IPS-20b (cell line): ENCODE measurements at regions not wholly inside any gene's neighbourhood (a gene's known extent, or its start where the extent isn't known, plus 50 kb on each side); places are given as distances from the start of the nearest gene placed in this dataset.
"Not testable (repeated sequence)": the region's sequence is repeated elsewhere in the genome, so short reads cannot be mapped to it uniquely, and the experiment has no call there.

Source experiments
- H3K27ac ChIP-seq: one replicate; pipeline ENCODE4 v1.5.1; 2013; ENCODE audit warnings: low read length
- H3K27me3 ChIP-seq: 2 replicates; pipeline ENCODE4 v1.6.1; 2013; ENCODE audit warnings: mild to moderate bottlenecking, low read length, inconsistent platforms; ENCODE audit not compliant: insufficient read depth
- H3K36me3 ChIP-seq: 2 replicates; pipeline ENCODE4 v1.6.1; 2013; ENCODE audit warnings: low read depth, mild to moderate bottlenecking, inconsistent platforms, low read length, moderate library complexity; ENCODE audit not compliant: insufficient read depth
- H3K4me1 ChIP-seq: 2 replicates; pipeline ENCODE4 v1.6.1; 2013; ENCODE audit warnings: mild to moderate bottlenecking, control low read depth, inconsistent platforms, low read length, moderate library complexity; ENCODE audit not compliant: insufficient read depth
- H3K4me3 ChIP-seq: 2 replicates; pipeline ENCODE4 v1.5.1; 2013; ENCODE audit warnings: mild to moderate bottlenecking, low read length, inconsistent platforms
- H3K9ac ChIP-seq: 2 replicates; pipeline ENCODE4 v1.6.1; 2013; ENCODE audit warnings: low read depth, mild to moderate bottlenecking, inconsistent platforms, low read length, moderate library complexity
- H3K9me3 ChIP-seq: 2 replicates; pipeline ENCODE4 v1.6.1; 2013; ENCODE audit warnings: mild to moderate bottlenecking, low read depth, low read length, inconsistent platforms; ENCODE audit not compliant: insufficient read depth

DNA sequence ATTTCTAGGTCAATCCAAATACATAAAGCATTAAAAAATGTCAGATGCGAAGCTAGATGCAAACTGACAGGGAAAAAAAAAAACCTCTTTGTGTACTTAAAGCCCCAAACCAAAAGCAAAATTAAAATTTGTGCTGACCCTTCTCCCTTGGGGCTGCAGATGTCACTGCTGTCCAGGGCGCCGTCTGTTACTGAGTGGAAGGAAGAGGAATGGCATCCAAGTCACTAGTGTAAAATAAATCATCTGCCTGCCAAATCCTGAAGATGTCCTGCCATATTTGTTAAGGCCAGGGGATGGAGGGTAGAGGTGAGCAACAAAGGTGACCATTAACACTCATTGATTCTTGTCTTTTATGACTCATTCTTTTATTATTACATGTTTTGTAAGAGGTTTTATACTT is 233.2 kb upstream of the VKORC1L1 start:
- not testable (repeated sequence) for H3K4me1 ChIP-seq, H3K27me3 ChIP-seq, H3K9me3 ChIP-seq, H3K36me3 ChIP-seq, H3K9ac ChIP-seq, H3K4me3 ChIP-seq, H3K27ac ChIP-seq

DNA sequence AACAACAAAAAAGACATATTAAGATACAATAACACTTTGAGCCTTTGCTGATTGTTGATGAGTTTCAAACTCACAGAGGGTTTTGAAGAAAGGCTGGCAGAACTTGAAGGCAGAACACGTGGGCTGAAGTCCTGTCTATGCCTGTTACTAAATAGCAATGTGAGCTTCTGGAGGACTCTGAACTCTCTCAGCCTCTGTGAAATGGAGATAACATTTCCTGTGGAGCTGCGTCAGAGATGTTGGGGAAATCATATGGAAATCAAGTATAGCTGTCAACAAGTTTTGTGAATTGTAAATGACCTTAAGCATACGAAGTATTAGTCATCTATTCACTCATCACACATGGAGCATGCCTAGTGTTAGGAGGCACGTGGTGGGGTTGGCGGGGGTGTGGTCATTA is 229.4 kb upstream of the VKORC1L1 start:
- H3K36me3 ChIP-seq, H3K27me3 ChIP-seq, H3K4me1 ChIP-seq, H3K4me3 ChIP-seq, H3K27ac ChIP-seq, H3K9ac ChIP-seq, H3K9me3 ChIP-seq: not testable (repeated sequence)

GRCh38 chr7:65647153-65647964 is 225.5 kb upstream of the VKORC1L1 start:
- H3K4me3 ChIP-seq, H3K4me1 ChIP-seq, H3K27ac ChIP-seq, H3K9ac ChIP-seq, H3K36me3 ChIP-seq, H3K27me3 ChIP-seq, H3K9me3 ChIP-seq: not testable (repeated sequence)

GRCh38 chr7:65651174-65651573 is 221.7 kb upstream of the VKORC1L1 start:
- H3K36me3 ChIP-seq, H3K27ac ChIP-seq, H3K27me3 ChIP-seq, H3K4me3 ChIP-seq, H3K9ac ChIP-seq, H3K4me1 ChIP-seq, H3K9me3 ChIP-seq: not testable (repeated sequence)

- H3K36me3 ChIP-seq, result not testable (repeated sequence)
Observed at GRCh38 chr7:65651826-65652592, 220.9 kb upstream of the VKORC1L1 start.

GRCh38 chr7:65652669-65653068 is 220.2 kb upstream of the VKORC1L1 start:
- not testable (repeated sequence) for H3K27me3 ChIP-seq, H3K9ac ChIP-seq, H3K9me3 ChIP-seq, H3K4me3 ChIP-seq, H3K27ac ChIP-seq, H3K36me3 ChIP-seq, H3K4me1 ChIP-seq

More at GRCh38 chr7:65651826-65652592, 220.9 kb upstream of the VKORC1L1 start:
- not testable (repeated sequence) for H3K4me3 ChIP-seq, H3K9me3 ChIP-seq, H3K4me1 ChIP-seq, H3K27me3 ChIP-seq, H3K27ac ChIP-seq, H3K9ac ChIP-seq

DNA sequence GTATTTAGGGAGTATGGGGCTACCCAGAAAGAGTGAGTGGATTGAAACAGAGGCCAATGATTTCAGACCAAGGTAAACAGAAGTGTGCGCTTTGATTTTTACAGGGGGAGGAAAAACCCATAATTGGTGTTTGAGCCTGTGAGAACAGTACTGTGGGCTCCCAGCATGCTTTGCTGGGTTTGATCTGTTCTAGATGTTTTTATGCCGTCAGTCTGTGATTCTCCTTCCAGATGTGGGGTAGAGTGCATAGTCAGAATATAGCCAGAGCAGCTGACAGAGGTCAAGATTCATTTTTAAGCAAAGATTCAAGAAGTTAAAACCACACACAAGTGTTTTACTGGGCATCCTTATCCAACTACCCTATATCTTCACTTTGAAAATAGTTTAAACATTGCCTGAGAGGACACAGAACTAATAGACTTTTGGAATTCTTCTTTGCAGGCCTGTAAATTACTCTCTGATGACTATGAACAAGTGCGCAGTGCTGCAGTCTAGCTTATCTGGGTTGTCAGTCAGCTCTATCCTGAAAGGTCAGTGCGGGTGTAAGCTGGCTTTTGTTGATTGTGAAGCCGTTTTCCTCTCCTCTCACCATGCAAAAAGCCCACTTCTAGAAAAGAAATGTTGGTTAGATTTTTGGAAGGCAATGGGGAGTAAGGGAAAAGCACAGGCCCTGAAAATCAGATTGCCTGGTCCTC is 216.2 kb upstream of the VKORC1L1 start:
- not testable (repeated sequence) for H3K27ac ChIP-seq, H3K4me3 ChIP-seq, H3K4me1 ChIP-seq

GRCh38 chr7:65683362-65683761 is 189.5 kb upstream of the VKORC1L1 start:
- H3K9ac ChIP-seq, H3K27me3 ChIP-seq, H3K9me3 ChIP-seq, H3K4me1 ChIP-seq, H3K36me3 ChIP-seq, H3K27ac ChIP-seq, H3K4me3 ChIP-seq: not testable (repeated sequence)

More for the DNA sequence above, 216.2 kb upstream of the VKORC1L1 start:
- not testable (repeated sequence) for H3K9ac ChIP-seq, H3K36me3 ChIP-seq, H3K9me3 ChIP-seq, H3K27me3 ChIP-seq

DNA sequence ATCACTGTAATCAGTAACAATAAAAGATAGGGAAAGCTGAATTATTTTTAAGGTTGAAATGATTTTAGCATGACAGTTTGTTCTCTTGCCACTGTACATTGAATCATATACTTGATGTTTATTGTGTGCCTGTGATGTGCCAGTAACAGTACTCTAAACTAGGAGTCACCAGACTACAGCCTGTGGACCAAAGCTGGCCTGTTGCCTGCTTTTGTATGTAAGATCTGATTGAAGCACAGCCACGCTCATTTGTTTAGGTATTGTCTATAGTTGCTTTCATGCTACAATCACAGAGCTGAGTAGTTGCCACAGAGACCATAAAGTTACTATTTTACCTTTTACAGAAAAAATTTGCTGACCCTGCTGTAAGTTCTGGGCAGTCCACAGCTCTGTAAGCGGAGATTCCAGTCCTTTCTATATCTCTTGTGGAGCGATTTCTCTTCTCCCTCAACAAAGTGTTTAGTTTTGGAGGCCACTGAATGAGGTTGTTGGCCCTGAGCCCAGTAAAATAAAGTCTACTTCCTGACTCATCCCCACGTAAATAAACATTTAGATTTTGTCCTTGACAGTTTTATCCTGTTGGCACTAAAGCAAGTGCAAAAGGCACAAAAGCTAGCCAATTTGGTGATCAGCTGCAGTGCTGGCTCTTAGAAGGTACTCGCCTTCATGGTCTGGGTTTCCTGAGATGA is 173.7 kb upstream of the VKORC1L1 start:
- not testable (repeated sequence) for H3K9ac ChIP-seq, H3K4me1 ChIP-seq, H3K27me3 ChIP-seq, H3K4me3 ChIP-seq, H3K27ac ChIP-seq, H3K36me3 ChIP-seq, H3K9me3 ChIP-seq

- not testable (repeated sequence) for H3K9me3 ChIP-seq, H3K4me3 ChIP-seq, H3K4me1 ChIP-seq, H3K9ac ChIP-seq, H3K27me3 ChIP-seq, H3K36me3 ChIP-seq, H3K27ac ChIP-seq
Observed at GRCh38 chr7:65699715-65700356, 173.0 kb upstream of the VKORC1L1 start.

DNA sequence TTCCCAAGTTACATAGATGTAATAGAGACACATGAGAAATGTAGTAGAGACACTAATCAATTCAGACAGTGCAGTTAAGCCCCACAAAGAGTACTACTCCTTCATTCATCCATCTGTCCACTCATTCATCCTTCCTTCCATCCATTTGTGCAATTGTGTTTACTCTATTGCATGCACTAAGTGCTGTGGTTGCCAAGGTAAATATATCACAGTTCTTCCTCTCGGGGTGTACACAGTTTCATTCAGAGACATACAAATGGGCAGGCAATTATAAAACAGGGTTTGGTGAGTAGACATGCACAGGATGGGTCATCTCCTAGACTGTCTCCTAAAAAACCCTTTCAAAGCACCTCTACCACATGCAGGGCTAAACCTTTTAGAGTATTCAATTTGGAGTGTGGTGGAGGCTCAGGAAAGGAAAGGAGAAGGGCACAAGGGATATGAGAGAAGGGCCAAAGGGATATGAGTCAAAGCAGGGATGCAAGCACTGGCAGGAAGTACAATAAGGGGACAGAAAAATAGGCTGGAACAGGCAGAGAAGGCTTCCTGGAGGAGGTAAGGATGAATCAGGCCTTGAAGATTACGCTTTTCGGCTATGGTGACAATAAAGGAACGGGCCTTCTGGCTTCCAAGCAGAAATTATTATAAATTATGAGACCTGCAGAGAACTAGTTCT is 153.6 kb upstream of the VKORC1L1 start:
- not testable (repeated sequence) for H3K4me3 ChIP-seq, H3K4me1 ChIP-seq, H3K9me3 ChIP-seq, H3K27ac ChIP-seq, H3K36me3 ChIP-seq, H3K9ac ChIP-seq, H3K27me3 ChIP-seq
